Testis (tissue), 2 donors: ENCODE measurements at regions not wholly inside any gene's neighbourhood (a gene's known extent, or its start where the extent isn't known, plus 50 kb on each side); places are given as distances from the start of the nearest gene placed in this dataset.

ENCODE experiments used
- POLR2A ChIP-seq: fragments of 450-650 bp; IDR thresholded peaks from one replicate; pipeline ENCODE4 v1.6.1; 2017; ENCODE audit warnings: antibody characterized with exemption, mild to moderate bottlenecking, moderate library complexity
- TF ChIP-seq, protein P1 (sequence below), 3 experiments: fragments of 450-650 bp in 2 of 3; fragments of 200-600 bp in 1 of 3; sonication (generic) in 1 of 3; IDR thresholded peaks; one replicate each; pipeline ENCODE4 v1.5.1; 2016 to 2019; ENCODE audit warnings: antibody characterized with exemption in 3 of 3, mild to moderate bottlenecking in 2 of 3, moderate library complexity in 1 of 3

DNA sequence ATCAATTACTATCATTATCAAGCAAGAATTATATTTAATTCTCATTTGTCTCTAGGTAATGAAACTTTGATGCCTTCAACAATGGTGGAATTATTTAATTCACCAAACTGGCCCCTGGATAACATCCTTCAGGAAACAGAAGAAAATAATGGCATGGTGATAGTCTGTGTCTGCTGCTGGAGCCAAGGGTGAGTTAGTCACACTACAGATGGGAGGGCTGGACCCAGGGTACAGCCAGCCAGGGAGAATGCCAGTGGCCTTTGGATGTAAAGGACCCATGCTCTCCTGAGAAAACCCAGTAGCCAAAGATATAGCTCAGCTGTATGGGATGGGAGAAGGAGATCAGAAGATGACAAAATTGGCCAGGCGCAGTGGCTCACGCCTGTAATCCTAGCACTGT lies 60.0 kb upstream of the CNKSR3 start:
- TF ChIP-seq, protein P1, sequence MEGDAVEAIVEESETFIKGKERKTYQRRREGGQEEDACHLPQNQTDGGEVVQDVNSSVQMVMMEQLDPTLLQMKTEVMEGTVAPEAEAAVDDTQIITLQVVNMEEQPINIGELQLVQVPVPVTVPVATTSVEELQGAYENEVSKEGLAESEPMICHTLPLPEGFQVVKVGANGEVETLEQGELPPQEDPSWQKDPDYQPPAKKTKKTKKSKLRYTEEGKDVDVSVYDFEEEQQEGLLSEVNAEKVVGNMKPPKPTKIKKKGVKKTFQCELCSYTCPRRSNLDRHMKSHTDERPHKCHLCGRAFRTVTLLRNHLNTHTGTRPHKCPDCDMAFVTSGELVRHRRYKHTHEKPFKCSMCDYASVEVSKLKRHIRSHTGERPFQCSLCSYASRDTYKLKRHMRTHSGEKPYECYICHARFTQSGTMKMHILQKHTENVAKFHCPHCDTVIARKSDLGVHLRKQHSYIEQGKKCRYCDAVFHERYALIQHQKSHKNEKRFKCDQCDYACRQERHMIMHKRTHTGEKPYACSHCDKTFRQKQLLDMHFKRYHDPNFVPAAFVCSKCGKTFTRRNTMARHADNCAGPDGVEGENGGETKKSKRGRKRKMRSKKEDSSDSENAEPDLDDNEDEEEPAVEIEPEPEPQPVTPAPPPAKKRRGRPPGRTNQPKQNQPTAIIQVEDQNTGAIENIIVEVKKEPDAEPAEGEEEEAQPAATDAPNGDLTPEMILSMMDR (IDR thresholded peaks at IDR 0.05) = no peak
- no peak for TF ChIP-seq POLR2A
